ENCODE measurements at regions not wholly inside any gene's neighbourhood (a gene's known extent, or its start where the extent isn't known, plus 50 kb on each side); places are given as distances from the start of the nearest gene placed in this dataset.
A peak's percentile ranks its signal among the peaks of the same experiment; 100 is the strongest.

DNA sequence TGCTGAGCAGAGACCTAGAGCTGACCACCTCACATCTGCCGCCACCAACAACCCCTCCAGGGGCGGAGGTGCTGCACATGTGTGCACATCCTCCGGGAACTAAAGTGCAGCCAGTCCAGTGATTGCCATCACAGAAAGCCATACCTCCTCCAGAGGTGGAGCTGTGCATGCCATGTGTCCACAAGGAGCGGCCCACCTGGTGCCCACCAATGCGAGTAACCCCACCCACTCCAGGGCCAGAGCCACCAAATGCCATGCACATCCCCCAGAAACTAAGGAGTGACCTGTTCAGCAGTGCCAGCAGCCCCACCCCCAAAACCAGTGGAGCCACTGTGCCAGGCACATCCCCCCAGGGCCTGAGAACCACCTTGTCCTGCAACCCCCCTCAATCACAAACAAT, 557.9 kb downstream of the UQCRFS1 start:
- DNase-seq (ENCODE audit: low read depth) = no peak

GRCh38 chr19:28652765-28653164, 560.2 kb downstream of the UQCRFS1 start:
- DNase-seq (ENCODE audit: low read depth) = no peak
- TF ChIP-seq, protein P1, sequence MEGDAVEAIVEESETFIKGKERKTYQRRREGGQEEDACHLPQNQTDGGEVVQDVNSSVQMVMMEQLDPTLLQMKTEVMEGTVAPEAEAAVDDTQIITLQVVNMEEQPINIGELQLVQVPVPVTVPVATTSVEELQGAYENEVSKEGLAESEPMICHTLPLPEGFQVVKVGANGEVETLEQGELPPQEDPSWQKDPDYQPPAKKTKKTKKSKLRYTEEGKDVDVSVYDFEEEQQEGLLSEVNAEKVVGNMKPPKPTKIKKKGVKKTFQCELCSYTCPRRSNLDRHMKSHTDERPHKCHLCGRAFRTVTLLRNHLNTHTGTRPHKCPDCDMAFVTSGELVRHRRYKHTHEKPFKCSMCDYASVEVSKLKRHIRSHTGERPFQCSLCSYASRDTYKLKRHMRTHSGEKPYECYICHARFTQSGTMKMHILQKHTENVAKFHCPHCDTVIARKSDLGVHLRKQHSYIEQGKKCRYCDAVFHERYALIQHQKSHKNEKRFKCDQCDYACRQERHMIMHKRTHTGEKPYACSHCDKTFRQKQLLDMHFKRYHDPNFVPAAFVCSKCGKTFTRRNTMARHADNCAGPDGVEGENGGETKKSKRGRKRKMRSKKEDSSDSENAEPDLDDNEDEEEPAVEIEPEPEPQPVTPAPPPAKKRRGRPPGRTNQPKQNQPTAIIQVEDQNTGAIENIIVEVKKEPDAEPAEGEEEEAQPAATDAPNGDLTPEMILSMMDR (IDR thresholded peaks at IDR 0.05; ENCODE audit: control insufficient read depth, insufficient read depth, low read depth, low read length, missing control alignments) = no peak

More for the DNA sequence above, 557.9 kb downstream of the UQCRFS1 start:
- TF ChIP-seq, protein P1 (IDR thresholded peaks at IDR 0.05; ENCODE audit: control insufficient read depth, insufficient read depth, low read depth, low read length, missing control alignments) = no peak
- H3K4me3 ChIP-seq (ENCODE audit: control insufficient read depth, low read depth, low read length) = no peak overlapping the region

DNA sequence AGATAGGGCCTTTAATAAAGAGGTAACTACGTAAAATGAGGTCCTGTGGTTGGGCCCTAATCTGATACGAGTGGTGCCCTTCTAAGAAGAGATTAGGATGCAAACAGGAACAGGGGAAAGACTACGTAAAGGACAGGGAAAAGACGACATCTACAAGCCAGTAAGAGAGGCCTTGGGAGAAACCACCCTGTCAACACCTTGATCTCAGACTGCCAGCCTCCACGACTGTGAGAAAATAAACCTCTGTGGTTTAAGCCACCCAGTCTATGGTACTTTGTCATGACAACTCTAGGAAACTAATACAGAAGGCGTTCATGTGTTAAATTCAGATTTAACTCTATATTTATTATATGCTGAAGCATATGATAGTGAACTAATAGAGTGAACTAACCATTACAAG, 566.3 kb downstream of the UQCRFS1 start:
- TF ChIP-seq, protein P1 (IDR thresholded peaks at IDR 0.05; ENCODE audit: control insufficient read depth, insufficient read depth, low read depth, low read length, missing control alignments) = no peak
- H3K4me3 ChIP-seq (ENCODE audit: control insufficient read depth, low read depth, low read length) = no peak overlapping the region
- no peak for DNase-seq (ENCODE audit: low read depth)

More at GRCh38 chr19:28652765-28653164, 560.2 kb downstream of the UQCRFS1 start:
- no peak overlapping the region for H3K4me3 ChIP-seq (ENCODE audit: control insufficient read depth, low read depth, low read length)

DNA sequence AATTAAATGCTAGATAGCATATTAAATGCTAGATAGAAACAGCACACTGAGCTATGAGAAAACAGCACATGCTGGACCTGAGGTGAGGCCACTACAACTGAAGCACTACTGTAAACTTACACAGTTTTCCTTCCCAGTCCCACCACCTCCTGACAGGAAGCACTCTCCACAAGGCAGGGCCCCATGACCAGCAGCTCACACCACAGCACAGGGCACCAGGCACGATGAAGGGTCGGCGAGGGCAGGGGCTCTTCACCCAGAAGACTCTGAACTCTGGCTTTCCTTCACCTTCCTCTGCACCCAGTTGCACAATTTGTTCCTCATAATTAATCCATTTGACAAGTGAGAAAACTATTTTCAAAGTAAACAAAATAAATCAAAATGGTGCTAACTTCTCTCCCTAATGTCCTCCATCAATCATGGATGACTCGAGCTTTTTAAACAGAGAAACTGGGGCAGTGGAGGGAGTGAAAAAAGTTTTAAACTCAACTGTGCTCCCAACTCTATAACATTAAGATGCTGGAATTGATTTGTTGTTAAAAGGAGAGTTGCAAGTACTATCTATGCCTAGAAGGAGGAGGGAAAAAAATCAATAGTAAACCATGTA, 568.7 kb downstream of the UQCRFS1 start:
- no peak for DNase-seq (ENCODE audit: low read depth)
- TF ChIP-seq, protein P1 (IDR thresholded peaks at IDR 0.05; ENCODE audit: control insufficient read depth, insufficient read depth, low read depth, low read length, missing control alignments) = no peak

GRCh38 chr19:28642787-28643683, 569.9 kb downstream of the UQCRFS1 start:
- TF ChIP-seq, protein P1 (IDR thresholded peaks at IDR 0.05; ENCODE audit: control insufficient read depth, insufficient read depth, low read depth, low read length, missing control alignments) = no peak
- no peak overlapping the region for H3K4me3 ChIP-seq (ENCODE audit: control insufficient read depth, low read depth, low read length)
- DNase-seq (ENCODE audit: low read depth) = no peak

More for the DNA sequence above, 568.7 kb downstream of the UQCRFS1 start:
- no peak overlapping the region for H3K4me3 ChIP-seq (ENCODE audit: control insufficient read depth, low read depth, low read length)

DNA sequence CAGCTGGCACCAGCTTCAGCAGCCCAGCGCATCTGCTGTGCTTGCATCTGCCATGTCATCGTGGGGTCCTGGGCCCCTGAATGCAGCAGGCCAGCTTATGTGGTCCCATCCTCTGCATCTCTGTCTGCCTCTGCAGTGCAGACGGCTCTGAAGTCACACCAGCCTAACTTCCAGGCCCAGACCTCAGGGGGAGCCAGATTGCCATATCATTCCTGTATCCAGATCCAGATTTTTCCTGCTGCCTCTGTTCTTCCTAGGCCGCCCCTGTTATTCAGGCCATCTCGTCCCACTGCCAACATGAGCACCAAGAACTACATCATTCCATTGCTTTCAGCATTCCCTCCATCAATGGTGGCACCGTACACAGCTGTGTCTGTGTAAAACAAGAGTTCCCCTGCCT, 571.6 kb downstream of the UQCRFS1 start:
- TF ChIP-seq, protein P1 (IDR thresholded peaks at IDR 0.05; ENCODE audit: control insufficient read depth, insufficient read depth, low read depth, low read length, missing control alignments) = peak; percentile 28
- DNase-seq (ENCODE audit: low read depth) = no peak
- no peak overlapping the region for H3K4me3 ChIP-seq (ENCODE audit: control insufficient read depth, low read depth, low read length)
